Stomach (tissue), 8 donors: ENCODE measurements at regions not wholly inside any gene's neighbourhood (a gene's known extent, or its start where the extent isn't known, plus 50 kb on each side); places are given as distances from the start of the nearest gene placed in this dataset.
A peak's percentile ranks its signal among the peaks of the same experiment; 100 is the strongest.

Source experiments
- DNase-seq, 2 donors: peaks; one replicate each; pipeline versions ENCODE4 v3.0.0 to v3.0.0-alpha.2; 2013 to 2019
- H3K27ac ChIP-seq, 5 donors: fragments of 200-600 bp in 4 of 5; sonication (generic) in 4 of 5; one replicate each; pipeline ENCODE4 v1.5.1; 2013 to 2019; ENCODE audit warnings: mild to moderate bottlenecking in 1 of 5, moderate library complexity in 1 of 5
- H3K27me3 ChIP-seq, 3 donors: fragments of 200-600 bp; sonication (generic); one replicate each; pipeline ENCODE4 v1.5.1; 2017 to 2019; ENCODE audit warnings: mixed run types in 1 of 3
- H3K36me3 ChIP-seq, 4 donors: fragments of 200-600 bp; sonication (generic); 1 replicate in 3 of 4; 2 replicates in 1 of 4; pipeline ENCODE4 v1.5.1; 2016 to 2019
- H3K4me1 ChIP-seq, 4 donors: fragments of 200-600 bp; sonication (generic); one replicate each; pipeline ENCODE4 v1.5.1; 2016 to 2019
- H3K4me3 ChIP-seq, 4 donors: fragments of 200-600 bp; sonication (generic) in 3 of 4; one replicate each; pipeline ENCODE4 v1.5.1; 2016 to 2019; ENCODE audit warnings: mild to moderate bottlenecking in 1 of 4
- H3K9me3 ChIP-seq, 4 donors: fragments of 200-600 bp; sonication (generic); one replicate each; pipeline ENCODE4 v1.5.1; 2016 to 2019
- CTCF ChIP-seq, 7 experiments: fragments of 450-650 bp in 4 of 7; fragments of 200-600 bp in 3 of 7; sonication (generic) in 3 of 7; IDR thresholded peaks; one replicate each; pipeline ENCODE4 v1.5.1; 2016 to 2019; ENCODE audit warnings: antibody characterized with exemption in 7 of 7, control low read depth in 2 of 7, mild to moderate bottlenecking in 1 of 7
- EP300 ChIP-seq: sonication (generic); formaldehyde crosslinking; IDR thresholded peaks from one replicate; pipeline ENCODE4 v1.6.1; 2017; ENCODE audit warnings: antibody characterized with exemption
- POLR2A ChIP-seq, 4 donors: fragments of 450-650 bp; IDR thresholded peaks; one replicate each; pipeline ENCODE4 v1.6.1; 2016; ENCODE audit warnings: antibody characterized with exemption in 4 of 4, control low read depth in 2 of 4, mild to moderate bottlenecking in 1 of 4, moderate library complexity in 1 of 4
- POLR2AphosphoS5 ChIP-seq, 3 donors: sonication (generic); formaldehyde crosslinking; IDR thresholded peaks; one replicate each; pipeline ENCODE4 v1.6.1; 2016; ENCODE audit warnings: antibody characterized with exemption in 3 of 3
- WGBS, 5 donors: extraction: QIAGEN DNeasy Blood & Tissue Kit in 3 of 5; methylation state at CpG; one replicate each; pipeline versions ENCODE4 v1.1.5 to v1.1.7; 2013 to 2018; 5-methylcytosine and 5-hydroxymethylcytosine counted together
- intact Hi-C: fragments of 100-400 bp; cut with DNase I; formaldehyde crosslinking; loops from one replicate; pipeline ENCODE4 v1.15.1; 2023; ENCODE audit warnings: low total_unique reads
- donor health status: healthy with polysubstance abuse.
- donor health status: Bipolar disorder and iron deficiency.
- donor health status: healthy.

GRCh38 chr5:2227433-2227832, 344.7 kb upstream of the IRX4 start:
- Histone ChIP-seq H3K27me3 (peaks cover 0 to 12% (median 0%) of the 10 kb centered on the region in 3 donors), H3K4me1 (no peaks in the 10 kb centered on the region), H3K36me3 (no peaks in the 10 kb centered on the region), H3K4me3 (no peak overlapping the region), H3K9me3 (no peaks in the 10 kb centered on the region), H3K27ac (no peak overlapping the region)
- intact Hi-C loops, result no loop called here
- TF ChIP-seq POLR2A (IDR thresholded peaks at IDR 0.05) (no peak), POLR2AphosphoS5 (IDR thresholded peaks at IDR 0.05) (no peak), EP300 (no peak), CTCF (IDR thresholded peaks at IDR 0.05) (no peak)
- 38 to 54% (median 41%) methylated on average over 2 to 3 of the region's 3 CpGs for WGBS, 5 donors
- DNase-seq, result no peak

GRCh38 chr5:2224689-2225088, 342.0 kb upstream of the IRX4 start:
- DNase-seq, result no peak
- WGBS, 5 donors, result 87 to 91% (median 88%) methylated on average over 13 of the region's 13 CpGs
- TF ChIP-seq POLR2A (IDR thresholded peaks at IDR 0.05) (no peak), CTCF (IDR thresholded peaks at IDR 0.05) (no peak), POLR2AphosphoS5 (IDR thresholded peaks at IDR 0.05) (no peak), EP300 (no peak)
- Histone ChIP-seq H3K27me3 (peaks cover 0 to 12% (median 0%) of the 10 kb centered on the region in 3 donors), H3K27ac (no peak overlapping the region), H3K36me3 (no peaks in the 10 kb centered on the region), H3K4me1 (no peaks in the 10 kb centered on the region), H3K9me3 (no peaks in the 10 kb centered on the region), H3K4me3 (no peak overlapping the region)
- intact Hi-C loops, result no loop called here

GRCh38 chr5:2223303-2223702, 340.6 kb upstream of the IRX4 start:
- no peak for TF ChIP-seq CTCF (IDR thresholded peaks at IDR 0.05)
- no peak for TF ChIP-seq EP300
- TF ChIP-seq POLR2AphosphoS5 (IDR thresholded peaks at IDR 0.05), result no peak
- TF ChIP-seq POLR2A (IDR thresholded peaks at IDR 0.05), result no peak
- H3K4me1 ChIP-seq, result no peaks in the 10 kb centered on the region
- H3K4me3 ChIP-seq, result no peak overlapping the region
- H3K36me3 ChIP-seq, result no peaks in the 10 kb centered on the region
- WGBS, 5 donors, result 72 to 79% (median 78%) methylated on average over 15 of the region's 15 CpGs
- DNase-seq, result peak in 1 of 2 donors; percentile 68
- H3K9me3 ChIP-seq, result no peaks in the 10 kb centered on the region
- intact Hi-C loops, result no loop called here
- H3K27me3 ChIP-seq, result peaks cover 0 to 12% (median 0%) of the 10 kb centered on the region in 3 donors
- H3K27ac ChIP-seq, result no peak overlapping the region

GRCh38 chr5:2222246-2222992, 339.7 kb upstream of the IRX4 start:
- DNase-seq, result no peak

More at GRCh38 chr5:2222246-2222992, 339.7 kb upstream of the IRX4 start:
- intact Hi-C loops, result no loop called here
- Histone ChIP-seq H3K36me3 (no peaks in the 10 kb centered on the region), H3K4me3 (no peak overlapping the region), H3K4me1 (no peaks in the 10 kb centered on the region), H3K27me3 (peaks cover 0 to 8% (median 0%) of the 10 kb centered on the region in 3 donors), H3K27ac (no peak overlapping the region), H3K9me3 (no peaks in the 10 kb centered on the region)
- TF ChIP-seq EP300 (no peak), POLR2AphosphoS5 (IDR thresholded peaks at IDR 0.05) (no peak), CTCF (IDR thresholded peaks at IDR 0.05) (no peak), POLR2A (IDR thresholded peaks at IDR 0.05) (no peak)
- WGBS, 5 donors, result 73 to 83% (median 75%) methylated on average over 17 to 18 of the region's 18 CpGs
